IPS DF 19.7 (cell line): ENCODE measurements at regions not wholly inside any gene's neighbourhood (a gene's known extent, or its start where the extent isn't known, plus 50 kb on each side); places are given as distances from the start of the nearest gene placed in this dataset.
"Not testable (repeated sequence)": the region's sequence is repeated elsewhere in the genome, so short reads cannot be mapped to it uniquely, and the experiment has no call there.

Experiments used
- DNase-seq: peaks from one replicate; pipeline ENCODE4 v3.0.0-alpha.2; 2013; ENCODE audit warnings: low read depth, low spot score

GRCh38 chr2:194700726-194701125, 956.3 kb upstream of the SLC39A10 start:
- no peak for DNase-seq

GRCh38 chr2:194700116-194700515, 956.9 kb upstream of the SLC39A10 start:
- no peak for DNase-seq

- no peak for DNase-seq
Measured at GRCh38 chr2:194698012-194698411, 959.0 kb upstream of the SLC39A10 start.

GRCh38 chr2:194697439-194697838, 959.6 kb upstream of the SLC39A10 start:
- DNase-seq, result no peak

GRCh38 chr2:194696690-194697089, 960.3 kb upstream of the SLC39A10 start:
- DNase-seq, result no peak

GRCh38 chr2:194686569-194686968, 970.5 kb upstream of the SLC39A10 start:
- DNase-seq, result no peak

- no peak for DNase-seq
Measured at GRCh38 chr2:194674043-194674442, 983.0 kb upstream of the SLC39A10 start.

- no peak for DNase-seq
Measured at GRCh38 chr2:194672994-194673393, 984.0 kb upstream of the SLC39A10 start.

- DNase-seq, result no peak
Measured at GRCh38 chr2:194661431-194661830, 995.6 kb upstream of the SLC39A10 start.

GRCh38 chr2:194639057-194639456, 1018.0 kb upstream of the SLC39A10 start:
- DNase-seq, result not testable (repeated sequence)

GRCh38 chr2:194621945-194622344, 1035.1 kb upstream of the SLC39A10 start:
- DNase-seq, result no peak

- no peak for DNase-seq
Measured at GRCh38 chr2:194619366-194619765, 1037.7 kb upstream of the SLC39A10 start.

GRCh38 chr2:194618432-194618831, 1038.6 kb upstream of the SLC39A10 start:
- DNase-seq, result no peak

GRCh38 chr2:194616334-194616733, 1040.7 kb upstream of the SLC39A10 start:
- no peak for DNase-seq

- DNase-seq, result no peak
Measured at GRCh38 chr2:194610297-194610696, 1046.7 kb upstream of the SLC39A10 start.

- DNase-seq, result no peak
Measured at GRCh38 chr2:194603429-194603828, 1053.6 kb upstream of the SLC39A10 start.

- DNase-seq, result no peak
Measured at GRCh38 chr2:194602750-194603149, 1054.3 kb upstream of the SLC39A10 start.

GRCh38 chr2:194591192-194591591, 1065.8 kb upstream of the SLC39A10 start:
- DNase-seq, result no peak

- DNase-seq, result no peak
Measured at GRCh38 chr2:194587739-194588270, 1069.2 kb upstream of the SLC39A10 start.

GRCh38 chr2:194567661-194568017, 1089.4 kb upstream of the SLC39A10 start:
- DNase-seq, result no peak

GRCh38 chr2:194566907-194567660, 1089.9 kb upstream of the SLC39A10 start:
- no peak for DNase-seq

- DNase-seq, result no peak
Measured at GRCh38 chr2:194564422-194564821, 1092.6 kb upstream of the SLC39A10 start.

- no peak for DNase-seq
Measured at GRCh38 chr2:194562329-194562728, 1094.7 kb upstream of the SLC39A10 start.

- no peak for DNase-seq
Measured at GRCh38 chr2:194559964-194560363, 1097.1 kb upstream of the SLC39A10 start.
